ENCODE measurements at regions not wholly inside any gene's neighbourhood (a gene's known extent, or its start where the extent isn't known, plus 50 kb on each side); places are given as distances from the start of the nearest gene placed in this dataset.
"Not testable (repeated sequence)": the region's sequence is repeated elsewhere in the genome, so short reads cannot be mapped to it uniquely, and the experiment has no call there.

DNA sequence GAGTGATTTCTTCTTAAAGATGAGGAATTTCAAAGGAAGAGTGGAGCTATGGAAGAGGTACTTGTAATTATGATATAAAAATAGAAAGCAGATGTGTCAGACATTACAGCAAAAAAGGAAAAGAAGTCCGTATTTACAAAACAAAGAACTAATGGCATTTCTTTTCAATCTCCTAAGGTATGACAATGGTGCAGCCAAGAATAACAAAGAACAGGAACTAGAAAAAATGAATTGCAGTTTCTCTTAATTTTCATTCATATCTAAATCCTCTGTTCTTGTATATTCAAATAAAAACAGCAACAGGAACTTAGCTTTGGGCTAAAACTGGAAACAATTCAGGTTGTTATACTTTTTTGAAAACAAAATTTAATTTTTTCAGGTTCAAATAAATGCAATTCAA, 105.1 kb downstream of the SPRY1 start:
- DNase-seq = no peak

DNA sequence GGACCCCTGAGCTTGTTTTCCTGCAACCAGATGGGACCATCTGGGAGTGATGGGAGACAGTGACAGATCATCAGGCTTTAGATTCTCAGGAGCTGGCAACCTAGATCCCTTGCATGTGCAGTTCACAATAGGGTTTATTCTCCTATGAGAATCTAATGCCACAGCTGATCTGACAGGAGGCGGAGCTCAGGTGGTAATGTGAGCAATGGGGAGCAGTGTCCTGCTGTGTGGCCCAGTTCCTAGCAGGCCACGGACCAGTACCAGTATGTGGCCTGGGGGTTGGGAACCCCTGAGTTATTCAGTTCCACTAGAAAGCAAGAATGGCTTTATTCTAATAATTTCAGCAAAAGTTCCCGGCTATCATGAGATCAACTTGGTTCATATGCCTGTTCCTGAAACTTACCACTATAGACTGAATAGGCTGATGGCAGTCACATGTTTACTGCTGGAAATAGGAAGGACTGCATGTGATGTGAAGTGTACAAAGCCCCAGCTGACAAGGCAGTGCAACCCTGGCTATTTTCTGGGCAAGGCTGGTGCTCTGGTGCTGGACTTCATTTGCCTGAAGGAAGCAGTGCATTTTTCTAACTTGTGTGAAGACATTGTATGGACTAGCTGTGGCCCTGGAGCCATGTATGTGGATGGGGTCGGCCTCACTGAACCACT, 107.2 kb downstream of the SPRY1 start:
- DNase-seq = no peak

DNA sequence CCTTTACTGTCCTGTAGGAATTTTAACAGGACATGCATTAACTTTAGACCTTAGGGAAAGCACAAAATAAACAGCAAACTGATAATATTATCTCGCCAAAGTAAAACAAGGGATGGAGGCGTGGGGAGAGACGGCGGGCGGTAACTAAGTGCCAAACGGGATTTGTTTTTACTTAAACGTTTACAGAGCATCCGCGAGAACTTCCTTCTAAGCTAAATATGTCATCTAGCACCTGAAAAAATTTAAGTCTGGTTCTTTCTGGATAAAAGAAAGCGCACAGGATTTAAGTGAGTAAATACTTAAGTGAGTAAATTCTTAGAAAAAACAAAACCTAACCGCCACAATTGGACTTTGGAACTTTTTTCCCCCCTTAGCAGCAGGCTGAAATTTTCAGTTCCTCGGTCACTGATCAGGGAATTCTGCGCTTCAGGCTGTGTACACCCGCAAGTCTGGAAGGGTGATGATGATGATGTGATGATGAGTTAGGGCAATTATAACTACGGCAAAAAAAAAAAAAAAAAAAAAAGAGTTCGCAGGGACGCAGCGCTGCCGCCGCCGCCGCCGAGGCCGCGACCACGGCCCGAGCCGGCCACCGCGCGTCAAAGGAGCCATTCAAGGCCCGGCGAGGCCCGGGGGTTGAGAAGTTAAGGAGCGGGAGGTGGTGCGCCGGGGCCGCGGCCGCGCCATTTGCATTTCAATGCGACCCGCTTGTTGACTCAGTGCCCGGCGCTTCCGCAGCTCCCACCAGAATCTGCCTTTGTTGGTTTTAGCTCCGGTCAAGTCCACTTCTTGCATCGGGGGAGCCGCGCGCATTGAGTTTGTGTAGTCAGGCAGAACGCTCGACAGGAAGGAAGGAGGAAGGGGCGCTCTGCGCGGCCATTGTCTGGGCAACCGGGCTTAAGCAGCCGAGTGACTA, 108.8 kb downstream of the SPRY1 start:
- no peak for DNase-seq

DNA sequence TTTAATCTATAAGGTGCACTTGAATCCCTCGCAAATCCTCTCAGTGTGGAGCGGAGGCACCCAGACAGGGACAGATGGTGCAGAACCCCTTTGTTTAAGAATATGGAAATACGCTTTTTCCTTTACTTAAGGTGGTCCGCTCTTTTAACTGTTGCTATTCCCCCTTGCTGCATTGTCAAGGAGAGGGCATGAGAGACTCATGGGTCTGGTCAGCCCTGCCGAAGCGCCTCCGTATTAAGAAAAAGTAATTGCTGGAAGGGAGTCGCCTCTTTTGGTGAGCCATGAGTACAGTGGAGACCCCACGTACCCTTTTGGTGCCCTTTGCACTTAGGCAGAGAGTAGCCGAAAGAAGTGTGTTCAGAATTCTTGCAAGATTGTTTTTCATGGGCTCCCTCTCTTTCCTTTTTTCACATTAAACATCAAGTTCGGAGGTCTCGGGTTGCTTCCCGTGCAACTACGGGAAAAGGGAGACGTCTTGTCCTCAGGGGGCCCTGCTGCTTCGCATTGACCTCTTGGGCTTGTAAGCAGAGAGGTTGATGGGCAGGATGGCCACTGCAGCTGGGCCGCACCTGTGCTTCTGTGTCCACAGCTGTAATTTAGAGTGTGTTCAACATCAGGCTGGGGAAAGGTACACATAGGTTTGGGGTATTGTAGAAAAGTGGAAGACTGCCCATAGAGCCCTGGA, 109.6 kb downstream of the SPRY1 start:
- DNase-seq = no peak

DNA sequence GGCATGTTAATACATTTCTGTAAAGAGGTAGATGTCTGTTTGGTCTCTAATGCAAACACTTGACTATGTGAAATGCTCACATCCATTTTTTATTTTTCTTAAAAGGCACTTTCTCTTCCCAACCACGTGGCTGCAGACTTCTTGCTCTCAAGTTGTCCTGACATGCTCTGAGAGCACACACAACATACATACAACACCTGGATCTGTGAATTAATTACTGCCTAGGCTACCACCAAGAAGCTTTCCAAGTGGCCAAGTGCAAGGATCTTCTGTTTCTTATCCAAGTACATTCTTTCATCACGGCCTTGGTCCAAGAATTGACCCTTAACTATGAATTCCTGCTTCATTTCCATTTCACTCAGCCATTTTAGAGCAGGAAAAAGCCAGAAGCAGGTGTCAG, 110.8 kb downstream of the SPRY1 start:
- DNase-seq = no peak

DNA sequence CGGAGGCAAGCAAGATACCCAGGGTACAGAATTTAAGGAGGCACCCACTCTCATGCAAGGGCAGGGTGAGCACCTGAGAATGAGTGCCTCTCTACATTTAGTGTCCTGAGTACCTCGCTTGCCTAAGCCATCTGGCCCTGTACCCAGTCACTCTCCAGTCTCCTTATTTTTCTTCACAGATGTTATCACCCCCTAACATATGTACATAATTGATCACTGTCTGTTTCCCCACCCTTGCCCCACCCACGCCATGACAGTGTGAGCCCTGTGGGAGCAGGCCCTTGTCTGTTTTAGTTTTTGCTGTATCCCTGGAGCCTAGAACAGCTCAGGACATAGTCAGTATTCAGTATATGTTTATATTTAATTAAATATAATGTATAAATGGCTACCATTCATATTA, 113.6 kb downstream of the SPRY1 start:
- no peak for DNase-seq

DNA sequence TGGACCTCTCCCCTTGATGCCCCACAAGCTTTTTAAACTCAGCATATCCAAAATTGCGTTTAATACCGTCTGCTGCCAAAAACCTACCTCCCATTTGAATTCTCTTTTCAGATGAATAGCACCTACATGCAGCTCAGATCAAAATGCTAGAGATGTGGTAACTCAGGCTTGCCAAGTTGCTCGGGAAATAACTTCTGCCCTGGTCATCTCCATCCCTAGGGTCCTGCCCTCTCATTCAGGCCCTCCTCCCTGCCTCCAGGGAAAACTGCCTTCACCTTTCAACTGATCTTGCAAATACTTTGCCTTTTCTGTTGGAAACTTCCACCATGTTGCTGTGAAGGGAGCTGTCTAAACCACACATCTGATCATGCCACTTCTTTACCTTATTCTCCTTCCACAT, 114.1 kb downstream of the SPRY1 start:
- DNase-seq = no peak

DNA sequence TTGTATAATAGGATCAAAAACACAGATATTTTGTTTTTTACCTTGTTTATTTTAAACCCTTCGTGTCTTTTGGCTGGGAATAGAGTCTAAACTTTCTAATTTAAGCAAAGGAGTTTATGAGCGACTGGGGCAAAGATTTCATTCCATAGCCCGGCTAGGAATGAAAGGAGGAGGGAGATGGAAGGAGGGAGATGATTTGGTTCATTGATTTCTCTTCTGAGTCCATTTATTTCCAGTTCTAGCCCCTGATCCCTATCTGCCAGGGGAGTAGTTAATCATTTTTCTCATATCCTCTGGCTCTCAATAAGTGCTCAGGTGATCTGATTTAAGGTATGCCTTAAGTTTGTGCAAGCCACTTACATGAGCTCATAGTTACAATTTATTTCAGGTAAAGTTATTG, 120.0 kb downstream of the SPRY1 start:
- DNase-seq = no peak

DNA sequence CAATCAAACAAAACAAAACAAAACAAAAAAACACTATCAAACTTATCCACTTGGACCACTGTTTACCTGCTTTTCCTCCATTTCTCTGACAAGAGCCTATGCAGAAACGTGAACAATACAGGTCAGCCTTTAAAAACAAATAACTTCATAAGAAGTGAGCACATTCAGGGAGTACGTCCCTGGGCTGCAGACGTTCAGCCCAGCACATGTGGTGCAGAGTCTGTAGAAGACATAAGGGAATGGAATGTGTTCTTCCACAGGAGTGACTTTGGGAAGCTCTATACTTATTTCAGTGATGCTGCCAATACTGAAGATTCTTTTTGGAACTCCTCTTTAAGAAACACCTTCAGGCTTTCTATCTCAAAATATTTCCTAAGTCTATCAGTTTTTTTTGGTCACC, 120.6 kb downstream of the SPRY1 start:
- no peak for DNase-seq

DNA sequence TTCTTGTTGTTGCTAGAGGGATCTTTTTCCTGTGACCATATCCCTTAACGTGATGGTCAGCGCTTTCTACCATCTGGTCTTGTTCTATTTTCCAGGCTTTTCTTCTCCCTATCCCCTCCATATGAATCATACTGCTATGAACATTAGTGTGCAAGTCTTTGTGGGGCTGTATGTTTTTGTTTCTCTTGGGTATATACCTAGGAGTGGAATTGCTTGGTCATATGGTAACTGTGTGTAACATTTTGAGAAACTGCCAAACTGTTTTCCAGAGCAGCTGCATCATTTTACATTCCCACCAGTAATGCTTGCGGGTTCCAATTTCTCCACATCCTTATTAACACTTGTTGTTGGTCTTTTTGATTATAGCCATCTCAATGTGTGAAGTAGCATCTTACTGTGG, 121.4 kb downstream of the SPRY1 start:
- no peak for DNase-seq

DNA sequence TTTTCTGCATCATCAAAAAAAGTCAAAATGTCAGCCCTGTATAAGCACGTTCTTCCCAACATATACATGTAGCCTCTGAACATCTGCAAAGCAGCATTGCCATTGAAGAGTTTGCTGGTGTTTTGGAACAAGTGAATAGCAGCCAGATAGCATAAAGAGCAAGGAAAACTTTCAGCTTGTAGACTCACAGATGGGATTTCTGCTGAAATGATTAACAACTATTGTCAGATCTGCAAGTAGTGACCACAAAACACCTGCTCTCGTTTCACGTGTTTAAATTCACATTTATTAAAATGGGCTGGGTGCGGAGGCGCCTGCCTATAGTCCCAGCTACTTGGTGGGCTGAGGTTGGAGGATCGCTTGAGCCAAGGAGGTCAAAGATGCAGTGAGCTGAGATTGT, 123.7 kb downstream of the SPRY1 start:
- DNase-seq = no peak

DNA sequence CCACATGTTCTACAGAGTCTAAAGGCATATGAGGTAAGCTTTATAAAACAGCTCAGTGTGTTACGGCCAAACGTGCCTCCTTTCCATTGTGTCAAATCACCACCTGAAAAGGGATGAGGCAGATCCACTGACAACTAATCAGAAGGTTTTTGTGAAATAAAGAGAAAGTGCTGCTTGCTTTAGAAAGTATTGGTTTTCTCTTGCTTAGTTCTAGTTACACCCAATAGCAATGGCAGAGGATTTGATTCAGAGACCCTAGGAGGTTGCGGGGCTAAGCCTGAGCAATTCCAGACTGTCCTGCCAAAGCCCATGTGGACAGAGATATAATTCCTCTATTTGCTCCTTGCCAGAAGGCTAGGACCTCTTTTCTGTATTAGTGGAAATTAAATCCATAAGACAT, 125.5 kb downstream of the SPRY1 start:
- DNase-seq = no peak

DNA sequence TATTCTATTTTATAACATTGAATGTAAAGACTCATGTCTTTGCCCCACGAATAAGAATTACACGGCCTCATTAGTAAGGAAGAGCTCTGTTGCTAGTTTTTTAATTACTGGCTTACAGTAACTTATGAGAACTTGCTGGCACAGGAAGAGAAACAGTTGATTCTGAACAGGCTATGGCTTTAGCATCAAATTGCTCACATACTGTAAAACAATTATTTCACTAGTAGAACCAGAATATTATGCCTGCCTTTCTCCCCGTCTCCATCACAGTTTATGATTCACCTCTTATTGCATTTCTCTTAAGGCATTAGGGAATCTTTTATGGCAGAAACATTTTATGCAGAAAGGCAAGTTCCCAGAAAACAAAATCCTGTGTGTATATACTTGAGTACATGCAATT, 126.1 kb downstream of the SPRY1 start:
- DNase-seq = no peak

DNA sequence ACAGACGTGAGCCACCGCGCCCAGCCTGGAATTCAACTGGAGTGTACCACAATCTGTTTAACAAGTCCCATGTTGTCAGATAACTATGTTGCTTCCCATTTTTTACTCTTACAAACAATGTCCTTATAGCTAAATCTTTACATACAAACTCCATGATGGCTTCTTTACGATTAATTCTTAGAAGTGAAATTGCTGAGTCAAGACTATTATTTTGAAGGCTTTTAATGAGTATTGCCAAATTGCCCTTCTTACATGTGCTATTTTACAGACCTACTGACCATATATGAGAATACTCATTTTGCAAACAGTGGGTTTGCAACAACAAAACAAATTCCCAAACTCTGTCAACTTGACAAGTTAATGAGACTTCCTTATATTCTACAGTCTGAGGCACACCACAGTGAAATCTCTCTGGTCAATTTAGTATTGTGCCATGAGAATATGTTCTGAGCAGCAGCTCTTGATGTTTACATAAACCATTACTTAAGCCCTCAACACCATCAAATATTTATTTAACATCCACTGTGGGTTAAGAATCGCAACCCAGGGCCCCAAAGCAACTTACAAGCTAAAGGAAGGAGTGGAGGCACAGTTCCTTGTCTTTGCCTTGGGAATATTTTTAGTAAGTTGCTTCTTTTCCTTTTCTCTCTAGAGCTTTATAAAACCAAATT, 128.5 kb downstream of the SPRY1 start:
- DNase-seq = no peak

DNA sequence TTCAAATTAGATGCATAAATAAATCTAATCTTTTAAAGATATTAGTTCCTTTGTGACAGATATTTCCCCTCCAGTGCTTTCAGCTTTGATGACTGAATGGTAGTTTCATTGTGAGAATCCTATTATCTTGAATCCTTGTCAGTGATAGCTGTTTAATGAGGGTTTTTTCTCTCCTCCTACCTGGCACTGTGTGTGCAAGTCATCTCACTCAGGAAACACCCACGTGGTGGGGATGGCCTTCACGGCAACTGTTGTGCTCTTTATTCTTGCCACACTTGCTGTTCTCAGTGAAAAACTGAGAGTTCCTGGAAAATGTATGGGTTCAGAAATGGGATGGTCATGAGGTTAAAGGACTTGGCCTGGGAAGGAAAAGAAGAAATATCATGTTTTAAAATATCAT, 129.9 kb downstream of the SPRY1 start:
- no peak for DNase-seq

DNA sequence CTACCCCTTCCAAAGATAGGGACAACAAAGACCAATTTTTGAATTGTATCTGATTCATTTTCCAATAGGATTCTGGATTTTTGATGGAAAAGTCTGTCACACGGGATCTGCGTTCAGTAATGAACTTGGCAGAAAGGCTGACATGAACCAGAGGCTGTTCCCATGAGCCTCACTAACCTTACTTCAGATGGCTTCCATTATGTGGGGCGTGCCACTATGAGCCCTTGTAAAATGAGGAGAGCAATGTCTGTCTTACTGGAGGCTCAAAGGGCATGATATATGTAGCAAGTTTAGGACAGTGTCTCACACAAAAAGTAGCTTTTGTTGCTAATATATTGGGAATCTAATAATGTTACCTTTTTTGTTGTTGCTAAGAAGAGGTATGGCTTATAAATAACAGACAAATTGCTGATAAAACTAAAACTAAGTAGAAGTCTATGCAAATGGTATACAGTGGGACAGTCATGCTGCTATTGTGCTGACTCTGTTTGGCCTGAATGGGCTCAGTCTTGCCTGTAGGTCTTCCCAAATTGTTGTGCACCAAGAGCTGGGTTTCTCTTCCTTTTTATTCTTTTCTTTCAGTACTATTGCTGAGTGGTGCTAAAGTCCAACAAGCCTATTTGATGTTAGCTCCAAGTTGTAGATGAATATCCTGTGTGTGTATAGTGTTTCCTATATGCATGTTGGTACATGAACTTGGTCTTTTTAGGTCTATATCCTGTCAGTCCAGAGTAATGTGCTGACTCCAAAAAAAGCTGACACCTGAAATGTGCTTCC, 132.1 kb downstream of the SPRY1 start:
- DNase-seq = no peak

DNA sequence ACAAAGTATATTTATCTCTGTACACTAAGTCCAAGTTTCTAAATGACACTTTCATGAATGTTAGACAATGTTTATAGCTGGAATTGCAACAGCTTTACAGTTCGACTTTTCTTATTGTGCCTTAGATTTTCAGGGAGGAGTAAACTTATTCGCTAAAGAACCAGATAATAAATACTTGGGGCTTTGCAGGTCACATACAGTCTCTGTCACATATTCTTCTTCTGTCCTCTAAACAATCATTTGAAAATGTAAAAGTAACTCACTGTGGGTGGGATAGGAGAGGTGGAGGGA, 132.6 kb downstream of the SPRY1 start:
- no peak for DNase-seq

DNA sequence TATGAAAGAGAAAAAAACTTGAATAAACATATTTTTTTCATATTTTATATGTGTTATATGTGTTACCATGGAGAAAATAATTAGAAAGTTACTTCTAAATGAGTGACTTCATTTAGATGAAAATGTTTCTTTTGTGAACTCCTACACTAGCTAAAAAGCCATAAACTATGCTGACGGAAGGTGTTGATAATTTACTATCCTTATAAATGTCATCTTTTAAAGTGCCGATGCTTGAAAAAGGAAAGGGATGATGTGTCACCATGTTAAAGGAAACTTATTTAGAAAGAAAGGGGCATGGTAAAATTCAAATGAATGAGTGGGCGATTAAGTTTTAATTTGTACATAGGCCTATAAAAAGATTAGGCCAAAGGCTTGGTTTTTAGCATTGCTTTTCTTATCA, 133.8 kb downstream of the SPRY1 start:
- no peak for DNase-seq

DNA sequence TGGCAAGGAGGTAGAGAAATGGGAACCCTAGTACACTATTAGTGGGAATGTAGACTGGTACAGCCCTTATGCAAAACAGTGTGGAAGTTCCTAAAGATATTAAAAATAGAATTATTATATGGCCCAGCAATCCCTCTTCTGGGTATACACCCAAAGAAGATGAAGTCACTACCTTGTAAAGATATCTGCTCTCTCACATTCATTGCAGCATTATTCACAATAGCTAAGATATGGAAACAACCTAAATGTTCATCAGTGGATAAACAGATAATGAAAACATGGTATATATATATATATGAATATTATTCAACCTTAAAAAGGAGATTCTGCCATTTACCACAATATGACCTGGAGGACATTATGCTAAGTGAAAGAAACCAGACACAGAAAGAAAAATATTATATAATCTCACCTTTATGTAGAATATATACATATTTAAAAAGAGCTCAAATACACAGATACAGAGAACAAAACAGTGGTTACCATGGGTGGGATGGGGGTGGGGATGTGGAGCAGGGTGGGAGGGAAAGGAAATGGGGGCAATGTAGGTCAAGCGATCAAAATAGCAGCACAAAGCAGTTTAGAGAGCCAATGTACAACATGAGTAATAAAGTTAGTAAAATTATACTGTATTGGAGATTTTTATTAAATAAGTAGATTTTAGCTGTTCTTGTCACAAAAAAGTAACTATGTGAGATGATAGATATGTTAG, 138.6 kb downstream of the SPRY1 start:
- DNase-seq = no peak

DNA sequence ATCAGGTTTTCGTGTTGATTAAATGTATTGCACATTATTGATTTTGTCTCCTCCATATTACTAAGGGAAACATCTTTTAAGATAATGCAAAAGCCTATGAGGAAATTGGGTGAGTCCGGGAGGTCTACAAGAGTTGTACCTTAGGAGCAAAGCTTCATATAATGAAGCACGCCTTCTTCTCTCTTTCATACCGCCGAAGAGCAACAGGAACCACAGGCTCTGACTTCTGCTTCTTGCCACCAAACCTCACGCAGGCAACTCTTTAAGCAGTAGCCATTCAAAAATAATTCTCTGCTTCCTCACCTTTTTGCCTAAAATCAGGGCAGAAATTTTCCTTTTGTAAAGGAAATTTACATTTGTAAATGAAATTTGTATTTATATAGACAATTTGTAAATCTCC, 139.6 kb downstream of the SPRY1 start:
- no peak for DNase-seq

DNA sequence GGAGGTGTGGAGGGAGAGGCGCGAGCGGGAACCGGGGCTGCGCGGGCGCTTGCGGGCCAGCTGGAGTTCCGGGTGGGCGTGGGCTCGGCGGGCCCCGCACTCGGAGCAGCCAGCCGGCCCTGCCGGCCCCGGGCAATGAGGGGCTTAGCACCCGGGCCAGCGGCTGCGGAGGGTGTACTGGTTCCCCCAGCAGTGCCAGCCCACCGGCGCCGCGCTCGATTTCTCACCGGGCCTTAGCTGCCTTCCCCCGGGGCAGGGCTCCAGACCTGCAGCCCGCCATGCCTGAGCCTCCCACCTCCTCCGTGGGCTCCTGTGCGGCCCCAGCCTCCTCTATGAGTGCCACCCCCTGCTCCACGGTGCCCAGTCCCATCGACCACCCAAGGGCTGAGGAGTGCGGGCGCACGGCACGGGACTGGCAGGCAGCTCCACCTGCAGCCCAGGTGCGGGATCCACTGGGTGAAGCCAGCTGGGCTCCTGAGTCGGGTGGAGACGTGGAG, 141.4 kb downstream of the SPRY1 start:
- not testable (repeated sequence) for DNase-seq

All from 8988T (cell line).